GM21515 (cell line): ENCODE measurements at regions not wholly inside any gene's neighbourhood (a gene's known extent, or its start where the extent isn't known, plus 50 kb on each side); places are given as distances from the start of the nearest gene placed in this dataset.
A peak's percentile ranks its signal among the peaks of the same experiment; 100 is the strongest.

Experiments
- ATAC-seq: cut with Tn5 transposase; IDR thresholded peaks from one replicate; pipeline ENCODE4 v1.9.1; 2021; ENCODE audit not compliant: unreplicated experiment

- no peak for ATAC-seq
Measured at GRCh38 chr1:5751163-5751540, 241.1 kb downstream of the NPHP4 start.

- ATAC-seq: no peak
Measured at GRCh38 chr1:5750186-5751162, 241.8 kb downstream of the NPHP4 start.

GRCh38 chr1:5748286-5749225 is 243.7 kb downstream of the NPHP4 start:
- no peak for ATAC-seq

GRCh38 chr1:5747426-5748285 is 244.6 kb downstream of the NPHP4 start:
- no peak for ATAC-seq

GRCh38 chr1:5746611-5747425 is 245.4 kb downstream of the NPHP4 start:
- ATAC-seq: no peak

DNA sequence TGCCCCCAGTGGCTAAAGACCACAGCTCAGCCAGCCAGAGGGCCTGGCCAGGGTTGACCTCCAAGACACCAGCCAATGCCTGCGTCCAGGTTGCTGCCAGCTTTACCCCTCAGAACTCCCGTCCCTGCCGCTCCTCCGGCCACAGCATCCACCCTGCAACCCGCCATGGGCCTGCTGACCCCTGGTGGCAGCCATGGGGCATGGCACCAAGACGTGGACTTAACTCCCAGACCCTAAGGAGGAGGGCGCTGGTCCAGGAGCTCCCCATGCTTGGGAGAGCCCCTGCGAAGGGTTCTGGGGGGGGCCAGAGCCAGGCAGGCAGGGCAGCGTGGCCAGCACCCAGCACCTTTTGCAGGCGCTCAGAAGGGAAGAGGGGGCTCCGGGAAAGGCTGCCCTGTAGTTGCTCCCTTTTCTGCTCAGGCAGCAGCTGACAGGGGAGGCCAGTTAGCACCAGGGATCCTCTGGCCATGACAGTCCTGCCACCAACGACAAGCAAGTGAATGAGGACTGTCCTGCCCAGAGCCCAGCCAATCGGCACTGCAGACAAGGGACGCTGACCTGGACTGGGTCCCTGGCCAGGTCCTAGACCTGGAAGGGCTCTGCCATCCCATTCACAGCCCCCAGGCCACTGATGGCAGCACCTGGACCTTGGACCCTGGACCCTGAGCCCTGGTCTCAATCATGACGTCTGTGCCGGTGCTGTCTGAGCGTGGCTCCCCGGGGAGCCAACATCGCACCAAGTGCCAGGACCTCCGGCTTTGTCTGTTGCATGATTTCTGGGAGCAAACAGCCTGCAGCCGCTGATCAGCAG is 246.2 kb downstream of the NPHP4 start:
- peak; percentile 76 for ATAC-seq

- ATAC-seq: no peak
Measured at GRCh38 chr1:5744911-5745799, 247.1 kb downstream of the NPHP4 start.

- no peak for ATAC-seq
Measured at GRCh38 chr1:5744341-5744740, 247.9 kb downstream of the NPHP4 start.

DNA sequence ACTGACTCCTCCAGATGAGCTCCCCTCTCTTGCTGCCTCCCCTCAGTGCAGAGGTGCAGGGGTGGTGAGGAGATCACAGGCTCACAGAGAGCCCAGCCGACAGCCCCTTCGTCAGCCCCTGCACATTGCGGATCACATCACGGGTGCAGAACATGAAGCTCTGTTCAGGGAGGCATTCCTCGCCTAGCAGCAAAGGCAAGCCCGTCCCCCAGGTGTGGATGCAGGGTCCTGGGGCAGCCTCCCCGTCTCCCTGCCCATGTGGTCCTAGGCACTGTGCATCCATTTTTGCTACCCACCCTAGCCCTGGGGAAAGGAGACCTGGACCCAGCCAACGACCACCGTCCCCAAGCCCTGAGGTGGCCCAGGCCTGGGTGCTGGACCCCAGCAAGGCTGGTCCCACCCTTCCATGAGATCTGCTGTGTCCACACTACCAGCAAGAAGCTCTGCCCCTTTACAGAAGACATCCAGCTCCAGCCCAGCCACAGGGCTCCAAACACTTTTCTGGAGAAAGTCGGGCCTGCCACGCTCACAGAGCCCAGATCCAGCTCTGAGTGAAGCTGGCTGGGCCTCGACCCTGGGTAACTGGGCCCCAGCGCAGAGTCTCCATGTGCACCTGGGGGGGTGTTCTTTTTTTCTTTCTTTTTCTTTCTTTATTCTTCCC is 248.7 kb downstream of the NPHP4 start:
- ATAC-seq: no peak

DNA sequence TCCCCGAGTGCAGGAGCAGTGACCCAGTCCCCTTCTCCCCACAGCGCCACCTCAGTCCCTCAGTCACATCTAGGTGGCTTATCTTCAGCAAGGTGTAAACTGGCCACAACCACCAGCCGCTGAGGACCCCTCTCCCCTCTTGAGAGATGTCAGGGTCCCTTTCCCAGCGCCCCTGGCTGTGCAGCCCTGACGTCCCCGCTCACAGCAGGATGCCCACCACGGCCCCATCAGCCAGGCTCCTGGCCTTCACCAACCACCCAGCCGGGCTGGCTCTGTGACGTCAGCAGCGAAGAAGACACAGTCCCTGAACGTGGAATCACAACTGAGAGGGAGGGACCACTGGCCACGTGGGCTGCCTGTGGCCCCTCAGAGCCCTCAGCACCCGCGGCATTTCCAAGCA is 249.4 kb downstream of the NPHP4 start:
- no peak for ATAC-seq

DNA sequence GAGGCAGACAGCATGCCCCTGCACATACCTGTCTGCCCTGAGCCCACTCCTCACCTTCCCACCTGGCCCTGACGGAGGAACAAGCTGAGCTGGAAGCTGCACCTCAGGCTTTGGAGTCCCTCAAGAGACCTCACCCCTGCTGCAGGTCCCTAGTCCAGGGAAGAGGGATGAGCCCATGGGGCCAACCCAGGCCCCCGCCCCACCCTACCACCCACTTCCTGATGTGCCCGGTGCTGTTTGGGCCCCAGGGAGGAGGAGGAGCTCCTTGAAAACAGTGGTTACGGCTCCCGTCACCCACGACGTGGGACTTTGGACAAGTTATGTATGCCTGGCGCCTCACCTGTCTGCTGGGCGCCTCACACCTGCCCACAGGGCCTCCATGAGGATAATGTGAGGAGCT is 250.2 kb downstream of the NPHP4 start:
- ATAC-seq: no peak

DNA sequence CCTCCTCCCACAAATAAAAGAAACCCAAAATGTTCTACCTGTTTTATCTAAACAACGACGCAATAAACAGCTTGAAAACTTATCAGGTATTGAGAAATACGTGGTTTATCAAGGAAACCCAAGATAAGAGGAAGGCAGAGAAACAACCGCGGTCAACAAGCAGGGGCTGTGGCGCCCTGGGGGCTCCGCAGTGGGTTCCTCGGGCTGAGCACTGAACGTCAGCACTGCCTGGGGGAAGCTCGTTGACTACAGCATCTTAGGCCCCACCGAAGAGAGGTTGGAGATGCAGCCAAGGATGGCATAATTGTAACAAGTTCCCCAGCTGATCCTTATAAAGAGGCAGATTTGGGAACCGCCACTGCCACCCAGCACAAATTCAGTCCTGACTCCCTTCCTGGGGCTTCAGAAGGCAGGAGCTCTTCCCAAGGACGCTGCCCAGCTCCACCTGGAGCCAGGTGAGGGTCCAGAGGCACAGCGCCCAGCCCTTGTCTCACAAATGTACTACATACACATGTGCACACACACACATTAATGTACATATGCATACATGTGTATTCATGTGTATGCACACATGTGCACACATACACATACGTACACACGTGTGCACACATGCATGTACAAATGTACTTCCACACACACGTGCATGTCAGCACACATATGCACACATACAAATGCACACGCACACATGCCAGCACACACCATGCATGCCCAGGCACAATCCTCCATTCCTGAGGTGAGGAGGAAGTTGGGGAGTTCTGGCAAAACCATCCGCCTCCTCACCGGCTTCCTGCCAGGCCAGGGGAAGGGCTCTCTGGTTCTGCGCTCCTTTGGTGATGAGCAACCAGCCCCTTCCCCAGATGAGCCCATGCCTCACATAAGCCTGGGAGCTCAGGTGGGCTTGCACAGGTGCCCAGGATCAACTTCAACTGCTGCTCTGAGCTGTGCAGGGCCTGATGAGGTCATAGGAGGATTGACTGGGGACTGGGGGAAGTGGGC is 251.1 kb downstream of the NPHP4 start:
- no peak for ATAC-seq

- ATAC-seq: no peak
Measured at GRCh38 chr1:5740450-5740849, 251.8 kb downstream of the NPHP4 start.

DNA sequence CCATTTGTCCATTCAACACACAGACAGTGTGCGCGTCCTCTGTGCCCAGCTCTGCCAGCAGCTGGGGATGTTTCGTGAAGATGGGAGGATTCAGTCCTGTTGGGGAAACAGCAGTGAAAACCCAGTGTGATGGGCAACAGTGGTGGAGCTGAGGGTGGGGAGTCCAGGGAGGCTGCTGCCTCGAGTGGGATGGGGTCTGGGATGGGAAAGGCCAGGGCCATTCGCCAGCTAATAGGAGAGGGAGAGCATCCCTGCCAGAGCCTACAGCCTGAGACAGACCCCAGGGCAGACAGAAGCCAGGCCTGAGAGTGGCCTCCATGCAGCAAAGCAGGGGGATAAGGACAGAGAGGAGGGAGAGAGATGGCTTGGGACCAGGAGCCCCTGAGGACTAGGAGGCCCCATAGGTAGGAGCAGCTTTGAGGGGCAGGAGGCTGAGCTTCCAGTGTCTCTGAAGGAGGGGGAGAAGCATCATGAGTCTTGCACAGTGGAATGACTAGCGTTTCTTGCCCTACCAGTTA is 252.6 kb downstream of the NPHP4 start:
- no peak for ATAC-seq

GRCh38 chr1:5738911-5739462 is 253.2 kb downstream of the NPHP4 start:
- no peak for ATAC-seq

GRCh38 chr1:5737081-5737480 is 255.1 kb downstream of the NPHP4 start:
- ATAC-seq: no peak
